Astrocyte (in vitro differentiated cells and primary cell): ENCODE measurements at regions not wholly inside any gene's neighbourhood (a gene's known extent, or its start where the extent isn't known, plus 50 kb on each side); places are given as distances from the start of the nearest gene placed in this dataset.

Source experiments
- CTCF ChIP-seq: IDR thresholded peaks from 2 replicates; pipeline ENCODE4 v1.5.1; 2011; ENCODE audit warnings: low read depth, mild to moderate bottlenecking, inconsistent platforms, low read length, moderate library complexity; ENCODE audit not compliant: insufficient read depth
- EZH2 ChIP-seq: IDR thresholded peaks from 2 replicates; pipeline ENCODE4 v1.6.1; 2012; ENCODE audit warnings: mild to moderate bottlenecking, low read length, inconsistent platforms; ENCODE audit not compliant: insufficient read depth

DNA sequence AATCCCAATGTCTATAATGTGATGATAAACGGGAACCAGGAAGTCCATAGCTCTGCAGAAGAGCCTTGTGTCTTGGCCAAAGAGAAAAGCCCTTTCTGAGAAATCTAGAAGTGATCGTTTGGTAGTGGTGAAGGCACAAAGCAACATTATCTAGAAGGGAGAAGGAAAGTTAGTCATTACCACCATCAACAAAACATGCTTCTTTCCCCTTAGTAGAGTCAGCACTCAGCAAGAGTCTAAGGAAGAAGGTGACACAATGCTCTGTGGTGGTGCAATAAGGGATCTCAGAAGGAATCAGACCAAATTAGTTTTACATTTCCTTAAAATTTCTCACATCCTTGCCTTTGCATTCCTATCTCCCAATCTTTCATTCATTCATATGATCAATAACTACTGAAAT is 134.4 kb upstream of the PRDX6 start:
- TF ChIP-seq CTCF (no peak), EZH2 (no peak)
